Fibroblast of skin of scalp (primary cell): ENCODE measurements at regions not wholly inside any gene's neighbourhood (a gene's known extent, or its start where the extent isn't known, plus 50 kb on each side); places are given as distances from the start of the nearest gene placed in this dataset.

Experiments
- DNase-seq: peaks from one replicate; pipeline ENCODE4 v3.0.0-alpha.2; 2013

GRCh38 chr9:105921057-105921726 lies 226.9 kb downstream of the TMEM38B start:
- no peak for DNase-seq

- no peak for DNase-seq
Measured at GRCh38 chr9:105928416-105928815, 234.1 kb downstream of the TMEM38B start.

GRCh38 chr9:105930011-105930627 lies 235.8 kb downstream of the TMEM38B start:
- DNase-seq = peak; percentile 17

GRCh38 chr9:105932276-105932675 lies 237.9 kb downstream of the TMEM38B start:
- DNase-seq = no peak

GRCh38 chr9:105950448-105950847 lies 256.1 kb downstream of the TMEM38B start:
- DNase-seq = no peak

- no peak for DNase-seq
Measured at GRCh38 chr9:105950894-105951293, 256.6 kb downstream of the TMEM38B start.

GRCh38 chr9:105954517-105954916 lies 260.2 kb downstream of the TMEM38B start:
- DNase-seq = no peak

- DNase-seq = no peak
Measured at GRCh38 chr9:105957830-105958229, 263.5 kb downstream of the TMEM38B start.

GRCh38 chr9:105958587-105958986 lies 264.2 kb downstream of the TMEM38B start:
- DNase-seq = no peak

- no peak for DNase-seq
Measured at GRCh38 chr9:105959531-105959930, 265.2 kb downstream of the TMEM38B start.

- DNase-seq = no peak
Measured at GRCh38 chr9:105963343-105964099, 269.2 kb downstream of the TMEM38B start.

- DNase-seq = no peak
Measured at GRCh38 chr9:105964156-105964555, 269.8 kb downstream of the TMEM38B start.

GRCh38 chr9:105966834-105967233 lies 272.5 kb downstream of the TMEM38B start:
- no peak for DNase-seq

GRCh38 chr9:105967248-105967647 lies 272.9 kb downstream of the TMEM38B start:
- DNase-seq = no peak

GRCh38 chr9:105967797-105968196 lies 273.5 kb downstream of the TMEM38B start:
- no peak for DNase-seq

- DNase-seq = no peak
Measured at GRCh38 chr9:105968811-105969466, 274.6 kb downstream of the TMEM38B start.

- peak; percentile 60 for DNase-seq
Measured at GRCh38 chr9:105969636-105970035, 275.3 kb downstream of the TMEM38B start.

- DNase-seq = no peak
Measured at GRCh38 chr9:105971986-105972385, 277.6 kb downstream of the TMEM38B start.

- DNase-seq = no peak
Measured at GRCh38 chr9:105972466-105973204, 278.3 kb downstream of the TMEM38B start.

GRCh38 chr9:105973951-105974351 lies 279.6 kb downstream of the TMEM38B start:
- peak; percentile 97 for DNase-seq

GRCh38 chr9:105975886-105976645 lies 281.7 kb downstream of the TMEM38B start:
- peak; percentile 29 for DNase-seq

- no peak for DNase-seq
Measured at GRCh38 chr9:105978336-105978735, 284.0 kb downstream of the TMEM38B start.
